IMR-90 (cell line): ENCODE measurements at regions not wholly inside any gene's neighbourhood (a gene's known extent, or its start where the extent isn't known, plus 50 kb on each side); places are given as distances from the start of the nearest gene placed in this dataset.

Source experiments
- ATAC-seq: fragments of 200-7000 bp; cut with Tn5 transposase; 2 replicates; pipeline ENCODE4 v1.9.1; 2020; ENCODE audit warnings: low read depth, mild to moderate bottlenecking, moderate library complexity
- BruUV-seq: library from RNA; stranded (reverse); fragments of 400-500 nt; replicated peaks from 2 replicates; lab custom pipeline; 2021; lab: Mats Ljungman, UMichigan
- CTCF ChIA-PET: fragments of 300-600 bp; formaldehyde crosslinking; extraction: SDS; loops from one replicate; lab custom pipeline; 2021; ENCODE audit warnings: antibody characterized with exemption; lab: Yijun Ruan, JAX
- POLR2A ChIA-PET: fragments of 300-600 bp; sonication (Branson Sonifier 250); formaldehyde crosslinking; loops from one replicate; lab custom pipeline; 2022; ENCODE audit warnings: antibody characterized with exemption; ENCODE audit not compliant: unreplicated experiment; lab: Charles Lee
- DNase-seq: peaks from one replicate; pipeline ENCODE4 v3.0.0; 2013
- H2AFZ ChIP-seq: replicated peaks from 2 replicates; pipeline ENCODE3; 2013; ENCODE audit warnings: low read length, mild to moderate bottlenecking; ENCODE audit not compliant: poor library complexity
- H2AK5ac ChIP-seq: 2 replicates; pipeline ENCODE4 v1.6.1; 2013; ENCODE audit warnings: low read depth, low read length, inconsistent platforms
- H2AK9ac ChIP-seq: replicated peaks from 2 replicates; pipeline ENCODE3; 2013; ENCODE audit warnings: mild to moderate bottlenecking, low read depth, low read length, moderate library complexity; ENCODE audit not compliant: poor library complexity
- H2BK120ac ChIP-seq: 2 replicates; pipeline ENCODE4 v1.6.1; 2013; ENCODE audit warnings: low read depth, low read length, inconsistent platforms
- H2BK15ac ChIP-seq: 3 replicates; pipeline ENCODE4 v1.6.1; 2013; ENCODE audit warnings: low read depth, low read length, inconsistent platforms
- H2BK20ac ChIP-seq: 2 replicates; pipeline ENCODE4 v1.6.1; 2013; ENCODE audit warnings: low read depth, mild to moderate bottlenecking, inconsistent platforms, low read length, moderate library complexity
- H2BK5ac ChIP-seq: 2 replicates; pipeline ENCODE4 v1.6.1; 2013; ENCODE audit warnings: mild to moderate bottlenecking, low read depth, low read length, inconsistent platforms; ENCODE audit not compliant: poor library complexity, severe bottlenecking
- H3K14ac ChIP-seq: replicated peaks from 2 replicates; pipeline ENCODE4 v1.6.1; 2013; ENCODE audit warnings: low read depth, low read length, inconsistent platforms
- H3K18ac ChIP-seq: 2 replicates; pipeline ENCODE4 v1.6.1; 2013; ENCODE audit warnings: low read depth, low read length, control low read depth
- H3K23ac ChIP-seq: 2 replicates; pipeline ENCODE4 v1.6.1; 2013; ENCODE audit warnings: low read depth, low read length, inconsistent platforms
- H3K27ac ChIP-seq: 2 replicates; pipeline ENCODE4 v1.5.1; 2013; ENCODE audit warnings: mild to moderate bottlenecking, control low read depth, low read length; ENCODE audit not compliant: insufficient read depth
- H3K27me3 ChIP-seq: 2 replicates; pipeline ENCODE4 v1.6.1; 2013; ENCODE audit warnings: low read length; ENCODE audit not compliant: control insufficient read depth, insufficient read depth
- H3K36me3 ChIP-seq: 2 replicates; pipeline ENCODE4 v1.6.1; 2013; ENCODE audit warnings: low read length, mixed read lengths; ENCODE audit not compliant: control insufficient read depth, insufficient read depth
- H3K4ac ChIP-seq: 2 replicates; pipeline ENCODE4 v1.6.1; 2013; ENCODE audit warnings: low read depth, low read length, inconsistent platforms
- H3K4me1 ChIP-seq: 2 replicates; pipeline ENCODE4 v1.6.1; 2013; ENCODE audit warnings: low read length, mixed read lengths; ENCODE audit not compliant: control insufficient read depth, insufficient read depth
- H3K4me2 ChIP-seq: 2 replicates; pipeline ENCODE4 v1.6.1; 2013; ENCODE audit warnings: low read depth, mild to moderate bottlenecking, control low read depth, low read length, moderate library complexity
- H3K4me3 ChIP-seq: 2 replicates; pipeline ENCODE4 v1.5.1; 2013; ENCODE audit warnings: low read depth, mild to moderate bottlenecking, control low read depth, low read length, moderate library complexity; ENCODE audit not compliant: insufficient read depth
- H3K56ac ChIP-seq: 2 replicates; pipeline ENCODE4 v1.6.1; 2013; ENCODE audit warnings: low read length, inconsistent platforms; ENCODE audit not compliant: insufficient read depth; ENCODE audit errors: extremely low read depth
- H3K79me1 ChIP-seq, 2 experiments: 2 replicates each; pipeline ENCODE4 v1.6.1; 2013; ENCODE audit warnings: low read length in 2 of 2, inconsistent platforms in 1 of 2, low read depth in 1 of 2
- H3K9ac ChIP-seq: 2 replicates; pipeline ENCODE4 v1.6.1; 2013; ENCODE audit warnings: low read depth, low read length, control low read depth
- H3K9me1 ChIP-seq: 2 replicates; pipeline ENCODE4 v1.6.1; 2013; ENCODE audit warnings: low read length, inconsistent platforms; ENCODE audit not compliant: insufficient read depth
- H3K9me3 ChIP-seq: 2 replicates; pipeline ENCODE4 v1.6.1; 2013; ENCODE audit warnings: low read length; ENCODE audit not compliant: control insufficient read depth, insufficient read depth
- H4K20me1 ChIP-seq: 2 replicates; pipeline ENCODE4 v1.6.1; 2013; ENCODE audit warnings: low read length, inconsistent platforms; ENCODE audit not compliant: insufficient read depth
- H4K5ac ChIP-seq: 2 replicates; pipeline ENCODE4 v1.6.1; 2013; ENCODE audit warnings: mild to moderate bottlenecking, low read depth, low read length, control low read depth
- H4K8ac ChIP-seq, 2 experiments: 2 replicates each; pipeline ENCODE4 v1.6.1; 2013; ENCODE audit warnings: low read depth in 2 of 2, low read length in 2 of 2, control low read depth in 1 of 2, inconsistent platforms in 1 of 2
- H4K91ac ChIP-seq: 2 replicates; pipeline ENCODE4 v1.6.1; 2013; ENCODE audit warnings: low read depth, low read length, inconsistent platforms; ENCODE audit not compliant: insufficient read depth
- BHLHE40 ChIP-seq: fragments of 150-350 bp; IDR thresholded peaks from 2 replicates; pipeline ENCODE4 v1.6.1; 2016; ENCODE audit warnings: mild to moderate bottlenecking, low read depth, low read length
- RCOR1 ChIP-seq: IDR thresholded peaks from 2 replicates; pipeline ENCODE4 v1.6.1; 2012; ENCODE audit warnings: mild to moderate bottlenecking, low read length, improper control_type of control experiment; ENCODE audit not compliant: insufficient replicate concordance
- USF2 ChIP-seq: fragments of 150-350 bp; IDR thresholded peaks from 2 replicates; pipeline ENCODE4 v1.6.1; 2017; ENCODE audit warnings: mild to moderate bottlenecking, antibody characterized with exemption, low read length, low read depth
- WGBS, 2 experiments: methylation state at CpG; one replicate each; pipeline versions ENCODE4 v1.1.5 to v1.1.7; 2013; ENCODE audit warnings: missing lambda C conversion rate in 2 of 2; ENCODE audit not compliant: insufficient read length in 1 of 2; ENCODE audit errors: extremely low coverage in 2 of 2; 5-methylcytosine and 5-hydroxymethylcytosine counted together
- dilution Hi-C: fragments of 300-500 bp; cut with HindIII; formaldehyde crosslinking; loops from one replicate; pipeline ENCODE4 v1.14.3; 2018; ENCODE audit warnings: low sequenced_read_pairs; ENCODE audit not compliant: unreplicated experiment
- in situ Hi-C: fragments of 300-500 bp; cut with MboI; formaldehyde crosslinking; loops from 3 replicates; pipeline ENCODE4 v1.14.3; 2019; ENCODE audit warnings: low sequenced_read_pairs, inconsistent platforms, mixed read lengths
- intact Hi-C: fragments of 100-400 bp; cut with micrococcal nuclease; formaldehyde crosslinking; loops from 2 replicates; pipeline ENCODE4 v1.10.0; 2022

GRCh38 chr2:104279646-104280045 is 574.3 kb upstream of the POU3F3 start:
- no peak overlapping the region for H4K8ac ChIP-seq
- H3K27me3 ChIP-seq, result no peaks in the 10 kb centered on the region
- DNase-seq (no peak), ATAC-seq (no peak)
- in situ Hi-C loops (no loop called here), dilution Hi-C loops (no loop called here), intact Hi-C loops (no loop called here)
- no peak overlapping the region for H3K56ac ChIP-seq
- no peak overlapping the region for H3K23ac ChIP-seq
- H3K9me3 ChIP-seq, result peaks cover 3% of the 10 kb centered on the region; the same call in 1 of the 2 replicates
- H3K18ac ChIP-seq, result no peak overlapping the region
- no peak overlapping the region for H3K4ac ChIP-seq
- POLR2A ChIA-PET, result no interaction called here
- no peak for TF ChIP-seq BHLHE40
- TF ChIP-seq USF2, result no peak
- no peak for TF ChIP-seq RCOR1
- H4K5ac ChIP-seq, result no peak overlapping the region
- H3K9ac ChIP-seq, result no peak overlapping the region
- H2AK9ac ChIP-seq, result no peak overlapping the region
- no peak overlapping the region for H2BK20ac ChIP-seq
- no peak overlapping the region for H3K27ac ChIP-seq
- no peak overlapping the region for H2BK5ac ChIP-seq
- no peaks in the 10 kb centered on the region for H3K9me1 ChIP-seq
- no peaks in the 10 kb centered on the region for H4K20me1 ChIP-seq
- CTCF ChIA-PET, result interaction anchor here (1.2 kb wide), 1 partner anchor 10 kb away, joined by 8 read pairs; no protein-coding TSS in a partner anchor
- H2BK15ac ChIP-seq, result no peak overlapping the region
- H2BK120ac ChIP-seq, result no peak overlapping the region
- no peaks in the 10 kb centered on the region for H3K79me1 ChIP-seq
- no peak overlapping the region for H2AFZ ChIP-seq
- H4K91ac ChIP-seq, result no peak overlapping the region
- WGBS, 2 experiments, result no CpG with 5 or more reads among the region's 1 CpG
- no peaks in the 10 kb centered on the region for H3K36me3 ChIP-seq
- BruUV-seq, result no TSS peak
- H3K4me2 ChIP-seq, result no peak overlapping the region
- no peak overlapping the region for H2AK5ac ChIP-seq
- no peak overlapping the region for H3K14ac ChIP-seq
- H3K4me3 ChIP-seq, result no peak overlapping the region
- H3K4me1 ChIP-seq, result no peaks in the 10 kb centered on the region
